Progenitor cell of endocrine pancreas (in vitro differentiated cells): ENCODE measurements at regions not wholly inside any gene's neighbourhood (a gene's known extent, or its start where the extent isn't known, plus 50 kb on each side); places are given as distances from the start of the nearest gene placed in this dataset.

ENCODE experiments used
- DNase-seq: peaks from one replicate; pipeline ENCODE4 v3.0.0; 2021; ENCODE audit warnings: low spot score; ENCODE audit not compliant: unreplicated experiment
- H3K27ac Mint-ChIP-seq: 2 replicates; pipeline ENCODE4 v1.8.0; 2021; ENCODE audit warnings: mild to moderate bottlenecking, moderate library complexity, mixed read lengths
- H3K27me3 Mint-ChIP-seq: 2 replicates; pipeline ENCODE4 v1.8.0; 2021; ENCODE audit warnings: mixed read lengths
- H3K36me3 Mint-ChIP-seq: 2 replicates; pipeline ENCODE4 v1.8.0; 2022; ENCODE audit warnings: mixed read lengths; ENCODE audit not compliant: insufficient read depth
- H3K4me1 Mint-ChIP-seq: 2 replicates; pipeline ENCODE4 v1.8.0; 2021; ENCODE audit warnings: low read depth, mixed read lengths
- H3K4me3 Mint-ChIP-seq: 2 replicates; pipeline ENCODE4 v1.8.0; 2021; ENCODE audit warnings: low read depth, mild to moderate bottlenecking, moderate library complexity, mixed read lengths
- H3K9me3 Mint-ChIP-seq: 2 replicates; pipeline ENCODE4 v1.8.0; 2021; ENCODE audit warnings: low read depth, mixed read lengths
- TF ChIP-seq, protein P1 (sequence below): fragments of 200-600 bp; sonication (generic); IDR thresholded peaks from one replicate; pipeline ENCODE4 v1.5.0; 2021; ENCODE audit warnings: antibody characterized with exemption, mild to moderate bottlenecking; ENCODE audit not compliant: unreplicated experiment

- Mint-ChIP-seq H3K4me1 (peaks cover 4% of the 10 kb centered on the region), H3K27me3 (peaks cover 18% of the 10 kb centered on the region), H3K36me3 (peaks cover 1% of the 10 kb centered on the region), H3K27ac (no peak overlapping the region), H3K9me3 (peaks cover 8% of the 10 kb centered on the region), H3K4me3 (no peak overlapping the region)
- TF ChIP-seq, protein P1, sequence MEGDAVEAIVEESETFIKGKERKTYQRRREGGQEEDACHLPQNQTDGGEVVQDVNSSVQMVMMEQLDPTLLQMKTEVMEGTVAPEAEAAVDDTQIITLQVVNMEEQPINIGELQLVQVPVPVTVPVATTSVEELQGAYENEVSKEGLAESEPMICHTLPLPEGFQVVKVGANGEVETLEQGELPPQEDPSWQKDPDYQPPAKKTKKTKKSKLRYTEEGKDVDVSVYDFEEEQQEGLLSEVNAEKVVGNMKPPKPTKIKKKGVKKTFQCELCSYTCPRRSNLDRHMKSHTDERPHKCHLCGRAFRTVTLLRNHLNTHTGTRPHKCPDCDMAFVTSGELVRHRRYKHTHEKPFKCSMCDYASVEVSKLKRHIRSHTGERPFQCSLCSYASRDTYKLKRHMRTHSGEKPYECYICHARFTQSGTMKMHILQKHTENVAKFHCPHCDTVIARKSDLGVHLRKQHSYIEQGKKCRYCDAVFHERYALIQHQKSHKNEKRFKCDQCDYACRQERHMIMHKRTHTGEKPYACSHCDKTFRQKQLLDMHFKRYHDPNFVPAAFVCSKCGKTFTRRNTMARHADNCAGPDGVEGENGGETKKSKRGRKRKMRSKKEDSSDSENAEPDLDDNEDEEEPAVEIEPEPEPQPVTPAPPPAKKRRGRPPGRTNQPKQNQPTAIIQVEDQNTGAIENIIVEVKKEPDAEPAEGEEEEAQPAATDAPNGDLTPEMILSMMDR: no peak
- DNase-seq: no peak
Observed at GRCh38 chr6:4402477-4402976, 267.2 kb upstream of the ECI2 start.

GRCh38 chr6:4401408-4402368 lies 266.3 kb upstream of the ECI2 start:
- Mint-ChIP-seq H3K36me3 (no peaks in the 10 kb centered on the region), H3K9me3 (peaks cover under 1% of the 10 kb centered on the region), H3K4me1 (peaks cover 4% of the 10 kb centered on the region), H3K4me3 (no peak overlapping the region), H3K27ac (no peak overlapping the region), H3K27me3 (peaks cover 18% of the 10 kb centered on the region)
- TF ChIP-seq, protein P1: no peak
- DNase-seq: no peak

DNA sequence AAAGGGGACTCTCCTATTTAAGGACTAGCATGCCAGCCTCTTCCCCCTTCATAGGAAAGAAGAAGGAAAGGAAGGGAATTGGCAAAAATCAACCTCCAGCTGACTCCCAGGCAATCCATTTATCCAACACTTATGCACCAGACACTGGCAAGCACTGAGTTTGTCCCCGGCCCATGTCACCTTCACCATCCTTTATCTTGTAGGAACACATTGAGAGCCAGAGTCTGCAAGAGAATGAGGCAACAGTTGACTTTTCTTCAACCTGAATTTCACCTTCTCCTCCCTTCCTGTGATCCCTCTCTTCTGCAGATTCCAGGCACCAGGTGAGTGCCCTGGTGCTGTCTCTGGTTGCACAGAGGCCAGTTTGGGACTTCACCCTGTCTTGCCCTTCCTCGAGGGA lies 264.3 kb upstream of the ECI2 start:
- Mint-ChIP-seq H3K9me3 (no peaks in the 10 kb centered on the region), H3K36me3 (no peaks in the 10 kb centered on the region), H3K27ac (no peak overlapping the region), H3K4me1 (peaks cover 9% of the 10 kb centered on the region), H3K4me3 (no peak overlapping the region), H3K27me3 (peaks cover 18% of the 10 kb centered on the region)
- TF ChIP-seq, protein P1: no peak
- no peak for DNase-seq

GRCh38 chr6:4398791-4399190 lies 263.4 kb upstream of the ECI2 start:
- H3K4me3 Mint-ChIP-seq: no peak overlapping the region
- H3K4me1 Mint-ChIP-seq: peaks cover 13% of the 10 kb centered on the region
- no peaks in the 10 kb centered on the region for H3K9me3 Mint-ChIP-seq
- TF ChIP-seq, protein P1: no peak
- H3K36me3 Mint-ChIP-seq: no peaks in the 10 kb centered on the region
- no peak for DNase-seq
- no peak overlapping the region for H3K27ac Mint-ChIP-seq
- H3K27me3 Mint-ChIP-seq: peaks cover 18% of the 10 kb centered on the region

GRCh38 chr6:4397307-4397706 lies 261.9 kb upstream of the ECI2 start:
- peaks cover 15% of the 10 kb centered on the region for H3K27me3 Mint-ChIP-seq

More at GRCh38 chr6:4397307-4397706, 261.9 kb upstream of the ECI2 start:
- TF ChIP-seq, protein P1: no peak
- no peaks in the 10 kb centered on the region for H3K36me3 Mint-ChIP-seq
- H3K4me3 Mint-ChIP-seq: no peak overlapping the region
- H3K4me1 Mint-ChIP-seq: peaks cover 9% of the 10 kb centered on the region
- no peaks in the 10 kb centered on the region for H3K9me3 Mint-ChIP-seq
- DNase-seq: no peak
- H3K27ac Mint-ChIP-seq: no peak overlapping the region
